Retinal pigment epithelial cell (primary cell): ENCODE measurements at regions not wholly inside any gene's neighbourhood (a gene's known extent, or its start where the extent isn't known, plus 50 kb on each side); places are given as distances from the start of the nearest gene placed in this dataset.

Source experiments
- DNase-seq: peaks from one replicate; pipeline ENCODE4 v3.0.0-alpha.2; 2010; ENCODE audit warnings: low read depth
- H3K4me3 ChIP-seq: 2 replicates; pipeline ENCODE4 v1.5.1; 2011; ENCODE audit warnings: mild to moderate bottlenecking, low read length, control low read depth, moderate library complexity
- TF ChIP-seq, protein P1 (sequence below): conservative IDR thresholded peaks from 2 replicates; pipeline ENCODE4 v1.5.1; 2011; ENCODE audit warnings: low read depth, low read length, control low read depth, inconsistent platforms

DNA sequence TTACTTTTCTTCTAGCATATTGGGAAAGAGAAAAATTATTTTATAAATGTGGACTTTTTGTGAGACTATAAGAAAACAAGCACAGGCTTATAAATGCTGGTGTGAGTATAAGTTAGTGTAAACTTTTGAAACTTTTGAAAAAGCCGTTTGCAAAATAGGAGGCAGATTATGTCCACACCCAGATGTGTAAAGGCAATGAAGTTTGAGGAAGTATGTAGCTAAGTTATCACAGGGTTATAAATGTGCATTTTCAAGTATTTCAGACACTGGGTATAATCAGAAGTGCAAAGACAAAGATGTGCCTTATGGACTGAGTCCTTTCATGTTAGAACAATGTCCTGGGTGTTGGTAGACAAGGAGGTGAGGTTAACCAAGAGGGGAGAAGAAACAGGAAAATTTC lies 85.5 kb downstream of the ANXA1 start:
- no peak for DNase-seq
- TF ChIP-seq, protein P1, sequence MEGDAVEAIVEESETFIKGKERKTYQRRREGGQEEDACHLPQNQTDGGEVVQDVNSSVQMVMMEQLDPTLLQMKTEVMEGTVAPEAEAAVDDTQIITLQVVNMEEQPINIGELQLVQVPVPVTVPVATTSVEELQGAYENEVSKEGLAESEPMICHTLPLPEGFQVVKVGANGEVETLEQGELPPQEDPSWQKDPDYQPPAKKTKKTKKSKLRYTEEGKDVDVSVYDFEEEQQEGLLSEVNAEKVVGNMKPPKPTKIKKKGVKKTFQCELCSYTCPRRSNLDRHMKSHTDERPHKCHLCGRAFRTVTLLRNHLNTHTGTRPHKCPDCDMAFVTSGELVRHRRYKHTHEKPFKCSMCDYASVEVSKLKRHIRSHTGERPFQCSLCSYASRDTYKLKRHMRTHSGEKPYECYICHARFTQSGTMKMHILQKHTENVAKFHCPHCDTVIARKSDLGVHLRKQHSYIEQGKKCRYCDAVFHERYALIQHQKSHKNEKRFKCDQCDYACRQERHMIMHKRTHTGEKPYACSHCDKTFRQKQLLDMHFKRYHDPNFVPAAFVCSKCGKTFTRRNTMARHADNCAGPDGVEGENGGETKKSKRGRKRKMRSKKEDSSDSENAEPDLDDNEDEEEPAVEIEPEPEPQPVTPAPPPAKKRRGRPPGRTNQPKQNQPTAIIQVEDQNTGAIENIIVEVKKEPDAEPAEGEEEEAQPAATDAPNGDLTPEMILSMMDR: no peak
- no peak overlapping the region for H3K4me3 ChIP-seq

GRCh38 chr9:73239570-73240265 lies 88.1 kb downstream of the ANXA1 start:
- H3K4me3 ChIP-seq: no peak overlapping the region
- TF ChIP-seq, protein P1: no peak
- DNase-seq: no peak

DNA sequence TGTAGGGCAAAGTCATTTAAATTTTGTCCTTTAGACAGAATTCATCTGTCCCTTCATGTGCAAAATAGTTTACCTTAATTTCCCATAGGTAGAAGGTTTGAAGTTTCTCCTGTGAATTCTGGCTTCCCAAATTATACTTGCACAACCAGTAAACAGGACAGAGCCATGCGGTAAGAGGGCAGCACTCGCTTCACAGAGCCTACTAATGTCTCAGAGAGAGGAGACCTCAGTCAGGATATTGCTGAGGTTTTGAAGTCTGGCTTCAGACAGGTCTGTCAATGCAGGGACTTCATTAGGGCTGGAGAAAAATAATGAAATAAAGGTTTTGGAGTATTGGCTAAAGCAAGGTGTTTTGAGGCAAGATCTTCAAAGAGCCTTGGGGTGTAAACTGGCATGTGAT lies 91.4 kb downstream of the ANXA1 start:
- DNase-seq: no peak
- H3K4me3 ChIP-seq: no peak overlapping the region
- TF ChIP-seq, protein P1: no peak

- DNase-seq: no peak
- TF ChIP-seq, protein P1: no peak
- H3K4me3 ChIP-seq: no peak overlapping the region
Measured at GRCh38 chr9:73259086-73259696, 107.5 kb downstream of the ANXA1 start.

- no peak overlapping the region for H3K4me3 ChIP-seq
- DNase-seq: no peak
- TF ChIP-seq, protein P1: no peak
Measured at GRCh38 chr9:73260506-73260905, 108.8 kb downstream of the ANXA1 start.

GRCh38 chr9:73264631-73265030 lies 113.0 kb downstream of the ANXA1 start:
- TF ChIP-seq, protein P1: no peak
- no peak overlapping the region for H3K4me3 ChIP-seq
- DNase-seq: no peak

GRCh38 chr9:73265876-73266275 lies 114.2 kb downstream of the ANXA1 start:
- TF ChIP-seq, protein P1: no peak
- DNase-seq: no peak
- no peak overlapping the region for H3K4me3 ChIP-seq
